ENCODE measurements at regions not wholly inside any gene's neighbourhood (a gene's known extent, or its start where the extent isn't known, plus 50 kb on each side); places are given as distances from the start of the nearest gene placed in this dataset.

DNA sequence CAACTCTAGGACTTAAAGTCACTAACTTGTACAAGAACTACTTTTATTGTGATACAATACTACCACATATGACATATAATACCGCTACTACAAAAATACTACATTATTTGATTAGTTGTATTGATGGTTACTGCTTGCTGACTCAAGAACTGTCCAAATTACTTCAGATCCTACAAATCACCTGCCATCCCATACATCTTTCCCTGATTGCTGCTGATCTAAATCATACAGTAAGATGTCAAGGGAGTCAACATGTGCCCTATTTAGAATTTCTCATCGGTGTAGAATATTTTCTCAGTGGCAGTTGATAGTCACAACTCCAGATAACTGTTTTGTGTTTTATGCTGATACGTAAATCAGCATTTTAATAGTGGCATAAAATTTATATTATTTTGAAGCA lies 161.0 kb upstream of the DSEL start:
- no peaks in the 10 kb centered on the region for H3K4me1 ChIP-seq (ENCODE audit: control insufficient read depth, insufficient read depth, low read length)
- H3K4me3 ChIP-seq (ENCODE audit: low read length), result no peak overlapping the region
- H3K27ac ChIP-seq (ENCODE audit: low read length), result no peak overlapping the region
- H3K27me3 ChIP-seq (ENCODE audit: control insufficient read depth, insufficient read depth, low read length), result no peaks in the 10 kb centered on the region
- no peak for DNase-seq
- no peaks in the 10 kb centered on the region for H3K9me3 ChIP-seq (replicated peaks; ENCODE audit: control insufficient read depth, low read depth, low read length)
- H3K36me3 ChIP-seq (ENCODE audit: control insufficient read depth, insufficient read depth, low read length), result no peaks in the 10 kb centered on the region
- no CpG with 5 or more reads among the region's 3 CpGs for WGBS (ENCODE audit: insufficient coverage)

DNA sequence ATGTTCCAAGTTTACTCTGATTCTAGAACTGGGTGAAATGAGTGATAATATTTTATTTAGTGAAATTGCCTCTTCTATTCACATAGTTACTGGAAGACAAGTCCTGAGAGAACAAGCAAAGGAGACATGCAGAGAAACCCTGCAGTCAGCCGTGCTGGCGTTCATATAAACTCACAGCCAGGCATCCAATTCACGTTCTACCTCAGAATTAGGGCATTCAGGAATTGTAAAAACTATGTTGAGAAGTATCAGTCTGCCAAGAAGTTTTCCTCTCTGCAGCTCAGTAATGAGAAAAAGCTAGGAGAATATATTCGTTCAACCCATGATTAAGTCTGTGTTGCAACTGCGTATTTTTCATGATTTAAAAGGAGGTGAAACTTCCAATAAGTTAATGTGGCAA lies 156.2 kb upstream of the DSEL start:
- Histone ChIP-seq H3K36me3 (ENCODE audit: control insufficient read depth, insufficient read depth, low read length) (no peaks in the 10 kb centered on the region), H3K27ac (ENCODE audit: low read length) (no peak overlapping the region), H3K4me1 (ENCODE audit: control insufficient read depth, insufficient read depth, low read length) (no peaks in the 10 kb centered on the region), H3K4me3 (ENCODE audit: low read length) (no peak overlapping the region), H3K9me3 (replicated peaks; ENCODE audit: control insufficient read depth, low read depth, low read length) (no peaks in the 10 kb centered on the region), H3K27me3 (ENCODE audit: control insufficient read depth, insufficient read depth, low read length) (no peaks in the 10 kb centered on the region)
- WGBS (ENCODE audit: insufficient coverage), result no CpG with 5 or more reads among the region's 5 CpGs
- peak; percentile 33 for DNase-seq

DNA sequence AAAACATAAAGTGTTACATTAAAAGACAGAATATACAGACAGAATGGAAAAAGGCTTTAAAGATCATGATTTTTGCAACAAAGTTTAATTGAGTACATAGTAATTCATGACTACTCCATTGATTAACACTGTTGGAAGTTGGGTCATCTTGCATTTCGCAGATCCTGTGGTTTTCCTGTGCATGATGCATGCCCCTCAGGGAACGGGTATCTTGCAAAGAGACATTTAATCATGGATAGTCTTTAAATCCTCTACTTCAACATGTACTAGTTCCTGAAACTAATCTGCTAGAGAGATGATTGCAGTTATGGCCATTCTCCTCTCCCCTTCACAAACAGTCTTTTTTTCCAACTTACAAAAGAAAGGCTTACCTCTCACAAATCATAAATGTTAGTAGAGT lies 155.6 kb upstream of the DSEL start:
- Histone ChIP-seq H3K9me3 (replicated peaks; ENCODE audit: control insufficient read depth, low read depth, low read length) (no peaks in the 10 kb centered on the region), H3K36me3 (ENCODE audit: control insufficient read depth, insufficient read depth, low read length) (no peaks in the 10 kb centered on the region), H3K27me3 (ENCODE audit: control insufficient read depth, insufficient read depth, low read length) (no peaks in the 10 kb centered on the region), H3K4me3 (ENCODE audit: low read length) (no peak overlapping the region), H3K27ac (ENCODE audit: low read length) (no peak overlapping the region), H3K4me1 (ENCODE audit: control insufficient read depth, insufficient read depth, low read length) (no peaks in the 10 kb centered on the region)
- WGBS (ENCODE audit: insufficient coverage), result no CpG with 5 or more reads among the region's 2 CpGs
- DNase-seq, result no peak

DNA sequence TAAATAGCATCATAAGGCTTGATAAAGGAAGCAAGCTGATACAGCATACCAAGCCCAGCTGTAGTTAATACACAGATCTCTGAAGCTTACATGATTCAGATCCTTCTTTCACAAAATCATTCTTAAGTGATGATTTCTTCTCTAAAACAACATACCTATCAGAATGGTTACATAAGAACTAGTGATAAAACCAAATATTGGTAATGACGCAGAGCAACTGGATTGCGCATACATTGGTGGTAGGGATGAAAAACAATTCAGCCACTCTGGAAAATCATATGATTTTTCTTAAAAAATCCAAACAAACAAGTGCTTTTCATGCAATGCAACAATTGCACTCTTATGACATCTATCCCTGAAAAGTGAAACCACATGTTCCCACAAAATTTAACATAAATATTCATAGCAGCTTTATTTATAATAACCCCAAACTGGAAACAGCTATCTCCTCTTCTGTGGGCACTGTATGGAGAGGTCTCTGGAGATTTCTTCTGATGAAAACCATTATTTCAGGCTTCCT lies 153.6 kb upstream of the DSEL start:
- no peak overlapping the region for H3K27ac ChIP-seq (ENCODE audit: low read length)
- H3K4me1 ChIP-seq (ENCODE audit: control insufficient read depth, insufficient read depth, low read length), result no peaks in the 10 kb centered on the region
- H3K27me3 ChIP-seq (ENCODE audit: control insufficient read depth, insufficient read depth, low read length), result no peaks in the 10 kb centered on the region
- WGBS (ENCODE audit: insufficient coverage), result no CpG with 5 or more reads among the region's 2 CpGs
- no peaks in the 10 kb centered on the region for H3K9me3 ChIP-seq (replicated peaks; ENCODE audit: control insufficient read depth, low read depth, low read length)
- DNase-seq, result peak; percentile 48
- H3K36me3 ChIP-seq (ENCODE audit: control insufficient read depth, insufficient read depth, low read length), result no peaks in the 10 kb centered on the region
- no peak overlapping the region for H3K4me3 ChIP-seq (ENCODE audit: low read length)

DNA sequence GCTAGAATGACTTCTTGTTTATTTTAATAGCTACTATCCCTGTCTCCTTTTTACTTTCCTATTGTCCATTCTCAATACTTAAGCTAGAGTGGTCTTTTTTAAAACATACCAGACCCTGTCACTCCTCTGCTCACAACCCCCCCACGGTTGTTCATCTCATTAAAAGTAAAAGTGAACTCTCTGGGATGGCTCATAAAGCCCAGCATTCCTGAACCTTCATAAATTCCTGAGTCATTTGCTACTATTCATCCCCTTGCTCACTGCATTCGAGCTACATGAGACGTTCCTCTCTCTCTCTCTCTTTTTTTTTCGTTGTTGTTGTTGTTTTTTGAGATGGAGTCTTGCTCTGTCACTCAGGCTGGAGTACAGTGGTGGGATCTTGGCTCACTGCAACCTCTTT lies 148.7 kb upstream of the DSEL start:
- Histone ChIP-seq H3K4me3 (ENCODE audit: low read length) (no peak overlapping the region), H3K36me3 (ENCODE audit: control insufficient read depth, insufficient read depth, low read length) (no peaks in the 10 kb centered on the region), H3K27ac (ENCODE audit: low read length) (no peak overlapping the region), H3K9me3 (replicated peaks; ENCODE audit: control insufficient read depth, low read depth, low read length) (no peaks in the 10 kb centered on the region), H3K27me3 (ENCODE audit: control insufficient read depth, insufficient read depth, low read length) (no peaks in the 10 kb centered on the region), H3K4me1 (ENCODE audit: control insufficient read depth, insufficient read depth, low read length) (no peaks in the 10 kb centered on the region)
- DNase-seq, result no peak
- 17% methylated on average over 1 of the region's 4 CpGs for WGBS (ENCODE audit: insufficient coverage)

DNA sequence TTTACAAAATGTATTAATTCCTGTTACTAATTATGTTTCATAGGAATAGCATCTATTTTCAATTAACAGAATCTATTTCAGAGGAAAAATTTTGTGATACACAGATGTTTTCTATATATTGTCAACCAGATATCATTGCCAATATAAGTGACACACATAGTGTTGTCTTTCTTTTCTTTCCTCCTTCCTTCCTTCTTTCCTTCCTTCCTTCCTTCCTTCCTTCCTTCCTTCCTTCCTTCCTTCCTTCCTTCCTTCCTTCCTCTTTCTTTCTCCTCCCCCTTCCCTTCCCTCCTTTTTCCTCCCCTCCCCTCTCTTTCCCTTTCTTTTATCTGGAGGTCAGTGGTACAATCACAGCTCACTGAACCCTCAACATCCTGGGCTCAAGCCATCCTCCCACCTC lies 146.5 kb upstream of the DSEL start:
- H3K36me3 ChIP-seq (ENCODE audit: control insufficient read depth, insufficient read depth, low read length), result no peaks in the 10 kb centered on the region
- DNase-seq, result no peak
- no peak overlapping the region for H3K27ac ChIP-seq (ENCODE audit: low read length)
- no peaks in the 10 kb centered on the region for H3K27me3 ChIP-seq (ENCODE audit: control insufficient read depth, insufficient read depth, low read length)
- no peaks in the 10 kb centered on the region for H3K9me3 ChIP-seq (replicated peaks; ENCODE audit: control insufficient read depth, low read depth, low read length)
- no peak overlapping the region for H3K4me3 ChIP-seq (ENCODE audit: low read length)
- H3K4me1 ChIP-seq (ENCODE audit: control insufficient read depth, insufficient read depth, low read length), result no peaks in the 10 kb centered on the region

DNA sequence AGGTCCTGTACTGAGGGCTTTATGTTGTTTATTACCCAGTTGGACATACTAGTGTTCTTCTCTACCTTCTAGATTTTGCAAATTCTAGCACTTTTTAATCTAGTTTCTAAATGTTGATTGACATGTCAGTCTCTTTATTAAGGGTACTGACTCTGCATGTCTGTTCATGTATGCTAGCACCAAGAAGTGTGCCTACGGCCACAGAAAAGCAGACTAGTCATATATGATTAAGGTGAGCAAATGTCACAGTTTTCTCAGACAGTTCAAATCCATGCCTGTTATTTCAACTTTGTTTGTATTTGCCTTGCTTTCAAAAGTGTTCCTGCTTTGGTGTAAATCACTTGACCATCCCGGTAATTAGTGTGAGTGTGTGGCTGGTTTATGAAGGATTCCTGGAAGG lies 145.0 kb upstream of the DSEL start:
- WGBS (ENCODE audit: insufficient coverage), result 64% methylated on average over 1 of the region's 2 CpGs
- Histone ChIP-seq H3K9me3 (replicated peaks; ENCODE audit: control insufficient read depth, low read depth, low read length) (no peaks in the 10 kb centered on the region), H3K36me3 (ENCODE audit: control insufficient read depth, insufficient read depth, low read length) (no peaks in the 10 kb centered on the region), H3K27me3 (ENCODE audit: control insufficient read depth, insufficient read depth, low read length) (no peaks in the 10 kb centered on the region), H3K4me1 (ENCODE audit: control insufficient read depth, insufficient read depth, low read length) (no peaks in the 10 kb centered on the region), H3K4me3 (ENCODE audit: low read length) (no peak overlapping the region), H3K27ac (ENCODE audit: low read length) (no peak overlapping the region)
- DNase-seq, result no peak

DNA sequence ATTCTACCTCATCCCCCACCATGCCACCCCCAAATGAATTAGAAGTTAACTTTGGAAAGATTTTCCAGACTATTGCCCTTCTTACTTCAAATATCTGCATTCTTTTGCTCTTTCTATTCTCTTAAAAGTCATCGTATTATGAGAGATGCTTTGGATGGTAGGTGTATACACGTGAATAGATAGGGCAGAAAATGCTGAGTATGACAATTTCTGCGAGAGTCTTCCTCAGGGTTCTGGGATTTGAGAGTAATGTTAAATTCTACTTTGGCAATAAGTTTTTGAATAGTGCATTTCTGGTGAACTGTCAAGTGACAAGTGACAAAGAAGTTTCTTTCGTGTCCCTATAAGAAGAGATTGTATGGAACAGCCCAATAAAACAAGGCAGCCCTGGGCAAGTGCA lies 137.6 kb upstream of the DSEL start:
- no peak for DNase-seq
- 90% methylated on average over 2 of the region's 4 CpGs for WGBS (ENCODE audit: insufficient coverage)
- no peak overlapping the region for H3K27ac ChIP-seq (ENCODE audit: low read length)
- peaks cover 2% of the 10 kb centered on the region for H3K4me1 ChIP-seq (ENCODE audit: control insufficient read depth, insufficient read depth, low read length)
- H3K9me3 ChIP-seq (replicated peaks; ENCODE audit: control insufficient read depth, low read depth, low read length), result no peaks in the 10 kb centered on the region
- no peaks in the 10 kb centered on the region for H3K27me3 ChIP-seq (ENCODE audit: control insufficient read depth, insufficient read depth, low read length)
- H3K36me3 ChIP-seq (ENCODE audit: control insufficient read depth, insufficient read depth, low read length), result no peaks in the 10 kb centered on the region
- H3K4me3 ChIP-seq (ENCODE audit: low read length), result no peak overlapping the region

DNA sequence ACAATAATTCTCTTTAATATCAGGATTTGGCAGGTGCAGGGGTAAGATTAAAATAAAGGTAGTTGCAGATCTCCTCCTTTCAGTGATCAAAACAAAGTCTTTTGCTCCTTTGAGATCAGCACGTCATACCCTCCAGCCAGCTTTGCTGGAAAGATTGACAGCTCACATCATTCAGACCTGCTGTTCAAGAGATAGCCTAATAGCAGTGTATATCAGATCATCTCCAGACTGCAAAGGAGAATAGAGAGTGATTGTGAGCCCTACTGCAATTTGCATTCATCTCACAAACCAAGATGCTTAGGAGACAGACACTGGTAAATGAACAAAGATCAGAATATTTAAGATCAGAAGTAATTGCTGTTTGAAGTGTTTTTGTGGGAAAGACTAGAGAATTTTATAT lies 135.8 kb upstream of the DSEL start:
- H3K4me1 ChIP-seq (ENCODE audit: control insufficient read depth, insufficient read depth, low read length), result peaks cover 2% of the 10 kb centered on the region
- H3K4me3 ChIP-seq (ENCODE audit: low read length), result no peak overlapping the region
- no peaks in the 10 kb centered on the region for H3K9me3 ChIP-seq (replicated peaks; ENCODE audit: control insufficient read depth, low read depth, low read length)
- H3K36me3 ChIP-seq (ENCODE audit: control insufficient read depth, insufficient read depth, low read length), result no peaks in the 10 kb centered on the region
- H3K27me3 ChIP-seq (ENCODE audit: control insufficient read depth, insufficient read depth, low read length), result no peaks in the 10 kb centered on the region
- peak; percentile 6 for DNase-seq
- H3K27ac ChIP-seq (ENCODE audit: low read length), result no peak overlapping the region
- WGBS (ENCODE audit: insufficient coverage), result no CpG with 5 or more reads among the region's 1 CpG

DNA sequence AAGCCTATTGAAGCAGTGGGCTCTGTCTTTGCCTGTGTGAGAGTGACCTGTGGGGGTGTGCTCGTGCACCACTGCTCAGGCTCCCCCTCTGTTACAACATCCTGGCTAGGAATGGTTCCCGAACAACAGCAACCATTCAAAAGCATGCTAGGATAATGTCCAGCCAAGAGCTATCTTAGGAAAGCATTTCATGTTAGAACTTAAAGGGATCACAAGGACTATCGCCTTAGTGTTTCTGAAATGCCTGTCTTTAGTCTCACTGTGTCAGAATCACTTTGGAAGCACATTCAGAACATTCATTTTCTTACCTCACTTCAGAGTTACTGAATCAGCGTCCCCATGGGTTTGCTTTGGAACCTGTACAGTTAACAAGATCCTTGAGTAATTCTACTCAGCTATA lies 134.9 kb upstream of the DSEL start:
- Histone ChIP-seq H3K27me3 (ENCODE audit: control insufficient read depth, insufficient read depth, low read length) (no peaks in the 10 kb centered on the region), H3K9me3 (replicated peaks; ENCODE audit: control insufficient read depth, low read depth, low read length) (no peaks in the 10 kb centered on the region), H3K36me3 (ENCODE audit: control insufficient read depth, insufficient read depth, low read length) (no peaks in the 10 kb centered on the region), H3K4me1 (ENCODE audit: control insufficient read depth, insufficient read depth, low read length) (peaks cover 2% of the 10 kb centered on the region), H3K27ac (ENCODE audit: low read length) (no peak overlapping the region), H3K4me3 (ENCODE audit: low read length) (no peak overlapping the region)
- WGBS (ENCODE audit: insufficient coverage), result 60% methylated on average over 1 of the region's 4 CpGs
- peak; percentile 87 for DNase-seq

DNA sequence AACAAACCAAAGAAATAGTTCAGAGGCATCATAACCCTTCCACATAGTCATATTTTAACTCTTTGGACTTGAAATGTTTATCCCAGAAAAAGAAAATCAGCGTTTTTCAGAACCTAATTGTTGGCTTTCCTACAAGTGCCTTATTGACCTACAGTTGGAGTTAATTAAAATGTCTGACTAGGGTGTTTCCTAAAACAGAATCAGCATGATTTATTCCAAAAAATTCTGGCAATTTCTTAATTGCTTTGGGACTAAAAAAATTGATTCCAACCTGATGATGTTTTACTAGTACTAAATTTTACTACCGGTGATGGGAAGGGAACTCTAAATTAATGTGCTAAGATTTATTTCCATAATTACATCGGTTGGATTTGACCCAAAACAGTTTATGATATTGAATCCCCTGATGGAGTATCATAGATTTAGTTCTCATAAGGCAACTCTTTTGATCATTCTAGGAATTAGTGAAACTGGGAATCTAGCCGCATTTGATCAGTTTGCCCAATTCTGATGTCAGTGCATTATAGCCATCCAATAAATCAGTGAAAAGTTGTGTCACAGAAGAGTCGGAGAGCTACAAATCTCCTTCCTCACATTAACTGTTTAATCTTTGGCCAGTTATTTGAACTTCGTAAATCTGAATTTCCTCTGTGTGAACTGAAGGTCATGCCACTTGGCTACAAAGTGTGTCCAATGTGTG lies 134.3 kb upstream of the DSEL start:
- peak; percentile 70 for DNase-seq
- WGBS (ENCODE audit: insufficient coverage), result 41% methylated on average over 3 of the region's 6 CpGs
- H3K36me3 ChIP-seq (ENCODE audit: control insufficient read depth, insufficient read depth, low read length), result no peaks in the 10 kb centered on the region
- H3K9me3 ChIP-seq (replicated peaks; ENCODE audit: control insufficient read depth, low read depth, low read length), result no peaks in the 10 kb centered on the region
- H3K4me1 ChIP-seq (ENCODE audit: control insufficient read depth, insufficient read depth, low read length), result peaks cover 2% of the 10 kb centered on the region
- no peak overlapping the region for H3K27ac ChIP-seq (ENCODE audit: low read length)
- no peak overlapping the region for H3K4me3 ChIP-seq (ENCODE audit: low read length)
- H3K27me3 ChIP-seq (ENCODE audit: control insufficient read depth, insufficient read depth, low read length), result no peaks in the 10 kb centered on the region

All from muscle of leg (tissue), 3 donors.